ENCODE measurements at regions not wholly inside any gene's neighbourhood (a gene's known extent, or its start where the extent isn't known, plus 50 kb on each side); places are given as distances from the start of the nearest gene placed in this dataset.
A peak's percentile ranks its signal among the peaks of the same experiment; 100 is the strongest.

DNA sequence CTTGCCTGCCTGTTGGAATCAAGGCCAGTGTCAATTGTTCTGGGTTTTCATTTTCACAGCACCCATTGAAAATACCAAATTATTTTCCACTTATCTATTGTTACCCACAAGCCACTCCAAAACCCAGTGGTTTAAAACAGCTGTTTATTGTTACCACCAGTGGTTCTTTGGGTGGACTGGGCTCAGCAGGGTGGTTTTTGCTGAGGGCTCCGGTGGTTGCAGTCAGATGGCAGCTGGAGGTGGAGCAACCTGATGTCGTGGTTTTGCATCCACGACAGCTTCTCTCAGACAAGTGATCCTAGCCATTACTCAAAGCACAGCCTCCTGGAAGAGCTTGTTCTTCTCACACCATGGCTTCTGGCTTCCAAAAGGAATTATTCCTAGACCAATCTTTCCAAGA lies 235.1 kb upstream of the ADARB2 start:
- no peak for DNase-seq

DNA sequence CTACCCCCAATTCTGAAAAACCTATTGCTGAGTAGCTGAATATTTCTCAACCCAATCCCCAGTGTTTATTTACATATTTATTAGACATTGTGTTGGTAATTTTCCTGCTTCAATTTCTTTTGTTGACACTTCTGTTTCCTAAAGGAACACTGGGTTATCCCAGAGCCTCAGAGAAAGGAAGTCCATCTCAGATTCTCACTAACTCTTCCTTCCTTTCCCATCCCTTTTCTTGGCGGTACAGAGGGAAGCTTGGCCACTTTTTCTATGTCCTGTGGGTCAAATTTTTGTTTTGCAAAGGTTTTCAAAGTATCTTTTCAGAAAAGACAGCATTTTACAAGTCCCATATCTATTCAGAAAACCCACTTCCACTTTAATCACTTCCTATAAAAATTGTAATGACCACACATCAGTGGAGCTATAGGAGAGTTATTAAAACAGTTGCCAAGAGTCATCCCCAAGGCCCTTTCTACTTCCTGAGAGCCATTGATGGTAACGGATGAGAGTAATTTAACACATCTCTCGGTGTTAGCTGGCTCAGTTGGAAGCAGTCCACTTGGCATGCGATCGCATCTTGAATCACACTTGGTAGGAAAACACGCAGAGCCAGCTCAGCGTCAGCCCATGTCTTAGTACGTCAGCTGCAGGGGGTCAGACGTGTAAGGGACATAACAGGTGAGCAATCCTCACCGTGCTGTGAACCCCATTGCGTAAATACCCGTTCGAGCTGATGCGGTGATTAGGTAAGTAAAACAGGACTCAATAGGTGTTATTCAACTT lies 231.1 kb upstream of the ADARB2 start:
- DNase-seq, result no peak

DNA sequence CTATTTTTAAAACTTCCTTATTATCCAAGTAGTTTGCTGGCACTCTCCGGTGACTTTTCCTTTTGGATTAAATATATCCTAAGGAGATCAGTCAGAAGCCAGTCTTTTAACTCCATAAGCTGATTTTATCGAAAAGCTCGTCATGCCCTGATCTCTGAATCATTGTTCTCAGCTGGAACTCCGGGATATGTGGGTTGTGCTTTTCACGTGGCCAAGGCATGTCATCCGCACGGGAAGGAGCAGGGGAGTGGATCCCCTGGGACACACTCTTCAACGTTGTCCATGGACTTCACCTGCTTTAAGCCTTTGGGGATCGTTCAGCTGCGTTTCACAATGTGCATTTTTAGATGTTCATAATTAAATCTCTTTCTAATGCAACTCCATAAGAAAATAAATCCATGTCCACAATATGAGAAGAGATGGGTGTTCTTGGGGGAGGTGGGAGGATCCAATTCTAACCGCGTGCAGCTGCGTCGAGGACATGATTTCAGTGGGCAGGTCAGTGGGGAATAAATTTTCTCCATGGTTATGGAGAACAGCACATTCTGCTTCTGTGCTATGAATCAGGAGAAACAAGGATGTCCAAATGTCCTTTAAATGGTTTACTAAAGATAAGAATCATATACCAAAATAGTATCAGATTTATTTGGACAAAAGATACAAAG lies 229.5 kb upstream of the ADARB2 start:
- no peak for DNase-seq

- no peak for DNase-seq
Observed at GRCh38 chr10:1964476-1964875, 227.2 kb upstream of the ADARB2 start.

DNA sequence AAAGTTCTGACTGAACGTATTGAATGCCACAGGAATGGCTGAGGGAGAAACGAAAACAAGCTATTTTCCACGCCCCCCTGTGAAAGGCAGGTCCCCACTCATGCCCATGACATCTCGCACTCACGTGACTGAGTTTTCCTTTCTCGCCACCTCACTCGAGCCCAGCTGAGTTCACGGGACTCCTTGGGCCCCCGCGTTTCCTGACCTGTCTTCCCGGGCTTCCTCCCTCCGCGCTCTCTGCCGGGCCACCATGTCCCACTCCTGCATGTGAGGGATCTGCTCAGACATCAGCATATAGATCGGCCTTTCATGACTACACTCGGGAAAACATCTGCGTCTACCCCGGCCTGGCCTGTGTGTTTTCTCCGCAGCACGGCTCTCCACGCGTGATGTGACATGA lies 226.0 kb upstream of the ADARB2 start:
- DNase-seq, result no peak

- no peak for DNase-seq
Observed at GRCh38 chr10:1961989-1962388, 224.7 kb upstream of the ADARB2 start.

DNA sequence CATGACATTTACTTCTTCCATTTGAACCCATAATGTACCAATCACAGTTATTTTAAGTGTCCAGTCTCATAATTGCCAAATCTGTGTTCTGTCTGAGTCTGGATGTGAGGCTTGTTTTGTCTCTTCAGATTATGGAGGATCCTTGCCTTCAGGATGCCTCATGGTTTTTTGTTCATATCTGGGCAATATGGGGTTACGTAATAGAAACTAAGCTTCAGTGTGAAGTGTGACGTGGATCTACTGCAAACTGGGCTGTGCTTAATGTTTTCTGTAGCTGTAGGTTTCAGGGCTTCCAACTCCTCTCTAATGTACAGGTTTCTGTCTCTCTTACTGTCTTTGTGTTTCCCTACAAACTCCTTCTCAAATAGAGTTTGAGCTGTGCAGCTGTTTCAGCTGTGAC lies 223.7 kb upstream of the ADARB2 start:
- no peak for DNase-seq

GRCh38 chr10:1957057-1957456 lies 219.7 kb upstream of the ADARB2 start:
- no peak for DNase-seq

- no peak for DNase-seq
Observed at GRCh38 chr10:1954300-1954699, 217.0 kb upstream of the ADARB2 start.

DNA sequence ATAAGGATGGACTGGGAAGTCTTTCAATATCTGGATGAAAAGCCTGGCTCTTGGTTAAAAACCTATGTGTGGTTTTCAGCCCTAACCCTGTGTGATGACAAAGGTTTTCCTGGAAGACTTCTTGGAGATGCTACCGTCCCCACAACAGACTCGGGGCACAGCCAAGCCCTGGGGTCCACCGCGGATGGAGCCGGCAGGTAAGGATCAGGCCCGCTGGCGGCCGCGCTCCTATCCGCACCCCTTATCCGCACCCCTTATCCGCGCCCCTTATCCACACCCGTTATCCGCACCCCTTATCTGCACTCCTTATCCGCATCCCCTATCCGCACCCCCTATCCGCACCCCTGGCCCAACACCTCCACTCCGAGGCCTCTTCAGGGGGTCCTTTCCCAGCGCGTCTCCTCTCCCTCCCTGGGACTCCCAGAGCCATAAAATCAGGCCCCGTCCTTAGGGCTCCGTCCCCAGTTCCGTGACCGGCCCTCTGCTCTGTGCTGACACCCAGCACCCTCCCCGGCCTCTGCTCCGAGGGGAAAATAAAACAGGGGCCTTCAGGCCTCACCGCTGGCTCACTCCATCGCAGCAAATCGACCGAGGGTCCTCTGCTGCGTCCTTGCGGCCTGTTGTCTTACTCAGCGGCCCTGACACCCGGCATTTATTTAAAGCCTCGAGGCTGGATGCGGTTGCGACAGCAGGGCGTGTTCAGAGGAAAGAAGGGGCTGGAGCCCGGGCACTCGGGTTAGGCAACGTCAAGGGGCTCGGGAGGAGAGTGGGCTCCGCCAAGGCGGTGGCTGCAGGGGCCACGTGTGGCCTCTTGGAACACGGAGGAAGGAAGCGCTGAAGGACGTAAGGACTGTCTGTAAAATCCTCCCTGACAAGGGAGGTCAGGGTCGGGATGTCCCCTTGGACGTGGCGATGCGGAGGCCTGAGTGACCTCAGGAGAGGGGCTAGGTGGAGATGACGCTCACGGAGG lies 215.1 kb upstream of the ADARB2 start:
- no peak for DNase-seq

DNA sequence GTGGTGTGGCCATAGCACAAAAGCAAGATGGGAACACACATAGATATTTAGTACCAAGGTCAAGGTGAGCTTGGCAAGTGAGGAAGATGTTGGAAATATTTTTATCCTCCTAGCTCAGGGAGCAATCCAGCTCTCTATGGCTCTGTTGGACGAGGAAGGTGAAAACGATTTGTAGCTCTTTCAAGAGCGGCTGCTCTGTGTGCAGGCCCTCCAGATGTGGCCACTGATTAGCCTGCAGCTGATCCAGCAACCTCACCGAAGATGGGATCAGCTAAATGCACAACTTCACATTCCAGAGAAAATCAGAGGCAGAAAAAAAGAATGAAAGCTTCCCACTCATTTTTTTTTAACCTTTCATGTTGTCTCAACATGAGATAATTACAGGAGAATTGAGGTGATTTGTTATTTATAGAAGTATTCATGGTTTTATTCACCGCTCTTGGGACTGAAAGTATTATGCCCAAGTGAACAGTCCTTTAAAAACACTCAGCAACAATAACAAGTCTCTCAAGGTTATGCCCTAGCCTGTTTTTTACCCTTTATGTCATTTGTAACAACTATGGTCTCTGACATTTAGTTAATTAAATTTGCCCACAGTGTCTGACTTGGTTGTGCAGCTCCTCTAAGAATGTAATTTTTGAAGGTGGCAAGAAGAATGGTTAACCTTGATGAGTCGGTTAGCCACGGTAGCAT lies 213.6 kb upstream of the ADARB2 start:
- DNase-seq, result no peak

DNA sequence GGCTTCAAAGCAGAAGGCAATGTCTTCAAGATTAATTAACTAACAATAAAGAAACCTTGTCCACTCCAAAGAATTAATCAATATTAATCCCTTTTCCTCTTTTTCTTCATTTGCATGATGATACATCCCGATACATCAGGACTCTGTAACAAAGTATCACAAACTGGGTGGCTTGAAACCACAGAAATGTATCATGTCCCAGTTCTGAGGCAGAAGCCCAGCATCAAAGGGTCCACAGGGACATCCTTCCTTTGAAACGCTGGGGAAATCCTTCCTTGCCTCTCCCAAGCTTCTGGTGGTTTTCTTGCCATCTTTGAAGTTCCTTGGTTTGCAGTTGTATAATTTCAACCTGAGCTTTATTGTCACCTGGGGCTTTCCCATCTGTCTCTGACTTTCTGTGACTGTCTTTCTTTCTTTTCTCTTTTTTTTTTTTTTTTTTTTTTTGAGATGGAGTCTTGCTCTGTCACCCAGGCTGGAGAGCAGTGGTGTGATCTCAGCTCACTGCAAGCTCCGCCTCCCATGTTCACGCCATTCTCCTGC lies 210.2 kb upstream of the ADARB2 start:
- no peak for DNase-seq

- DNase-seq, result no peak
Observed at GRCh38 chr10:1944487-1944886, 207.2 kb upstream of the ADARB2 start.

DNA sequence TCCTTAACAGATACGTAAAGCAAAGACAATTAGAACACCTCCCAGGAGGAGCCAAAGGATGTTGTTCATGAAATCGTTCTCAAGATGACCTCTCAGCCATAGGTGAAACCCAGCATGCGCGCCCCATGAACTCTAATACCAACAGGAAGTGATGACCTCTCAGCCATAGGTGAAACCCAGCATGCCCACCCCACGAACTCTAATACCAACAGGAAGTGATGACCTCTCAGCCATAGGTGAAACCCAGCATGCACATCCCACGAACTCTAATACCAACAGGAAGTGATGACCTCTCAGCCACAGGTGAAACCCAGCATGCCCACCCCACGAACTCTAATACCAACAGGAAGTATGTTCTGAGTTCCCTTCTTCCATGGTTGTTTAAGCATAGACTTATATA lies 205.2 kb upstream of the ADARB2 start:
- DNase-seq, result no peak

DNA sequence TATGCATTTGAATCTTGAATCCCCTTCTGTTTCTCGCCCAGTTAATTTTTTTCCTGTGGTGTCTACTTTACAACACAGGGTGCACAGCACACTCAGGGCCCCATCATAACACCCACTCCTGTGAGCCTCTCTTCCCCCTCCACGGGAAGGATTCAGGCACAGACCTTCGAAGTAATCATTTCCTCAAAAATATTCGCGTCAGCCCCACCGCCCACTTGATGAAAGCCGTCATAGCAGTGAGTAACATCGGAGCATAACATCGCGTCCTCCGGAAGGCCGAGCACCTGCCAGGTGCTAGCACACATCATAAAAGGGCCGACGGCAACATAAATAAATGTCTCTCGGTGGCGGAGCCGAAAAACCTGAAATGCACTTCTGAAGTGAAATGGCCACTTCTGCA lies 201.7 kb upstream of the ADARB2 start:
- DNase-seq, result peak; percentile 78

DNA sequence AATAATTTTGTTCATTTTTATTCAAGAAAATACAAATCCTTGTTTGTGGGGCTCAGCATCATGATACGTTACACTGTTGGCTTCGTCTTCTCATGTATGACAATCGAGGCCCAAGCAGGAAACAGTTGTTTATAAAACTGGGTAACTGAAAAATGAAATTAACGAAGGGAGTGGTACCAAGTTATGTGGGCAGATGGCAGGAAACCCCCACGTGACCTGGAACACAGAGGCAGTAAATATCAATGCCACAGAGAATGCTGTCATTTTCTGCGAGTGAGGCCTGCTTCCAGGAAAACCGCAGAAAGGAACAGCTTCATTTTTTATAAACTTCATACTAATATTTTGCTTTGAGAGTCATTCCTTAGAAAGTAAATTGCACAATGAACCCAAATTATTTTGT lies 201.0 kb upstream of the ADARB2 start:
- DNase-seq, result peak; percentile 39

DNA sequence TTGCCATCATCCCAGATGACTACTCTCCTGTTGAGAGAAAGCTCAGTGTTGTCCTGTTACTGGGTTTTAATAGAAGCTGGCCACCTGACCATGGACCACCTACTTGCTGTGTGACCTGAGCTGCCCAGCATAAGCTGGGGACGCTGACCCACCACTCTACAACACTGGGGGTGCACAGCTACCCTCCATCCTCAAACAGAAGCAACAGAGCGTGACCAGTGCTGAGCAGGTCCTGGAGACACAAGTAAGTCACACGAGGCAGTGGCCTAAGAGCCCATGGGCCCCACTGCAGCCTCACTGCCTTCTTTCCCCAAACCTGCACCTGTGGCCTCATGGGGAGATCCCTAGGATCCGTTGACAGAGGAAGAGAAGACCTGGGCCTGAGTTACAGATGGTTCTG lies 198.6 kb upstream of the ADARB2 start:
- no peak for DNase-seq

DNA sequence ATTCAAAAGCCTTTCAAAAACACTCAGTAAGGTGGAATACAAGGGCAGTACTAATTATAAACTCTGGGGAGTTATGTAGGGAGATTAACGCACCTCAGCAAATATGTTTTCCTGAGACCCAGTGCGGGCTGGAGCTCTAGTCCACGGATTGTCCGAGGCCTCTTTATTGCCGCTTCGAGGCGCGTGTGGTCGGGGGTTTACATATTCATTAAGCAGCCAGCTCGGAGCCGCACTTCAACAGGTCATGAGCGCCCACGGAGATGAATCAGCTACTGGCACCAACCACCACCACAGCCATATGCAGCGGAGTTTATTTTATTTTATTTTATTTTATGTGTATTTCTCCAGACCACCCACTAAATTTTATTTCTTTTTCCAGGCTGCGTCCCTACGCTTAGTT lies 195.9 kb upstream of the ADARB2 start:
- no peak for DNase-seq

GRCh38 chr10:1932692-1933094 lies 195.4 kb upstream of the ADARB2 start:
- DNase-seq, result no peak

- DNase-seq, result no peak
Observed at GRCh38 chr10:1928606-1929005, 191.3 kb upstream of the ADARB2 start.

DNA sequence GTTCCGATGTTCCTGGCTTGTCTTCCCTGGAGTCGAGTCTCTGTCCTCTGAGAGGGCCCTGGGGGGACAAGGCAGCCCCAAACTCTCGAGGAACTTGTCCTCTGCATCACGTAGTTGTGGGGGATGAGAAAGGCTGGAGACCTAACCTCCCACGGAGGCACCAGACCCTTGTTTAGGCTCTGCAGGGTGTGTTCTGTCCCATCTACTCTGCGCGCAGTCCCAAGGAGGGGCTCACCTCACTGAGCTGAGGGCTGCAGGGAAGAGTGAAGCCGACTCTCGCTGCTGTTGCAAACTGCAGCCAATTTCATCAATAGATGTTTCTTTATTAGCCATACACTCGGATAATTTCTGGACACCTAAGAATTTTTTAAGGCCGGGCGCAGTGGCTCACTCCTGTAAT lies 186.7 kb upstream of the ADARB2 start:
- no peak for DNase-seq

GRCh38 chr10:1923586-1923985 lies 186.3 kb upstream of the ADARB2 start:
- DNase-seq, result no peak

- DNase-seq, result no peak
Observed at GRCh38 chr10:1920941-1921340, 183.6 kb upstream of the ADARB2 start.

Measured in activated T-cell treated with anti-CD3 and anti-CD28 coated beads for 4 hours (primary cell).